Activated CD4-positive, alpha-beta memory T cell treated with anti-CD3 and anti-CD28 coated beads, Interleukin-2, amount 10 ng/mL, durations not matched to agents 7 days and 5 days (primary cell): ENCODE measurements at regions not wholly inside any gene's neighbourhood (a gene's known extent, or its start where the extent isn't known, plus 50 kb on each side); places are given as distances from the start of the nearest gene placed in this dataset.

Experiments
- CTCF ChIA-PET: fragments of 350-600 bp; sonication (Branson Sonifier 250); formaldehyde crosslinking; loops from one replicate; lab custom pipeline; 2021; ENCODE audit warnings: antibody characterized with exemption, inconsistent platforms; lab: Charles Lee
- POLR2A ChIA-PET: fragments of 350-600 bp; sonication (Branson Sonifier 250); formaldehyde crosslinking; loops from one replicate; lab custom pipeline; 2021; ENCODE audit warnings: antibody characterized with exemption; lab: Charles Lee
- DNase-seq: peaks from one replicate; pipeline ENCODE4 v3.0.0-alpha.2; 2020
- H3K27ac Mint-ChIP-seq: one replicate; pipeline ENCODE4 v1.8.0; 2021; ENCODE audit warnings: mild to moderate bottlenecking, mixed read lengths
- H3K27me3 Mint-ChIP-seq: one replicate; pipeline ENCODE4 v1.8.0; 2021; ENCODE audit warnings: mixed read lengths
- H3K36me3 Mint-ChIP-seq: one replicate; pipeline ENCODE4 v1.8.0; 2021; ENCODE audit warnings: low read depth, mixed read lengths
- H3K4me1 Mint-ChIP-seq: one replicate; pipeline ENCODE4 v1.8.0; 2021; ENCODE audit warnings: mixed read lengths
- H3K4me3 Mint-ChIP-seq: one replicate; pipeline ENCODE4 v1.8.0; 2021; ENCODE audit warnings: mild to moderate bottlenecking, mixed read lengths
- H3K9me3 Mint-ChIP-seq: one replicate; pipeline ENCODE4 v1.8.0; 2021; ENCODE audit warnings: mixed read lengths

DNA sequence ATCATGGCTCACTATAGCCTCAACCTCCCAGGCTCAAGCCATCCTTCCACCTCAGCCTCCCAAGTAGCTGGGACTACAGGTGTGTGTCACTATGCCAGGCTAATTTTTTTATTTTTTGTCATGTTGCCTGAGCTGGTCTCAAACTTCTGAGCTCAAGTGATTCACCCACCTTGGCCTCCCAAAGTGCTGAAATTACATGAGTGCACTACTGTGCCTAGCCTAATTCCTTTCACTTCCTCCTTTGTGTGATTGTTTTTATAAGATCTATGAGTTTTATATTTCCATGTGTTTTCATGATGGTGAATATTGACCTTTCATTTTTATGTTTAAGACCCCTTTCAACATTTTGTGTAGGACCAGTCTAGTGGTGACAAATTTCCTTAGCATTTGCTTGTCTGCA lies 55.2 kb upstream of the IL12B start:
- no peak overlapping the region for H3K27ac Mint-ChIP-seq
- H3K36me3 Mint-ChIP-seq = peaks cover 58% of the 10 kb centered on the region
- ChIA-PET CTCF (no interaction called here), POLR2A (no interaction called here)
- no peak overlapping the region for H3K4me3 Mint-ChIP-seq
- H3K9me3 Mint-ChIP-seq = peaks cover 67% of the 10 kb centered on the region
- no peak for DNase-seq
- H3K4me1 Mint-ChIP-seq = peaks cover 7% of the 10 kb centered on the region
- peaks cover 48% of the 10 kb centered on the region for H3K27me3 Mint-ChIP-seq

DNA sequence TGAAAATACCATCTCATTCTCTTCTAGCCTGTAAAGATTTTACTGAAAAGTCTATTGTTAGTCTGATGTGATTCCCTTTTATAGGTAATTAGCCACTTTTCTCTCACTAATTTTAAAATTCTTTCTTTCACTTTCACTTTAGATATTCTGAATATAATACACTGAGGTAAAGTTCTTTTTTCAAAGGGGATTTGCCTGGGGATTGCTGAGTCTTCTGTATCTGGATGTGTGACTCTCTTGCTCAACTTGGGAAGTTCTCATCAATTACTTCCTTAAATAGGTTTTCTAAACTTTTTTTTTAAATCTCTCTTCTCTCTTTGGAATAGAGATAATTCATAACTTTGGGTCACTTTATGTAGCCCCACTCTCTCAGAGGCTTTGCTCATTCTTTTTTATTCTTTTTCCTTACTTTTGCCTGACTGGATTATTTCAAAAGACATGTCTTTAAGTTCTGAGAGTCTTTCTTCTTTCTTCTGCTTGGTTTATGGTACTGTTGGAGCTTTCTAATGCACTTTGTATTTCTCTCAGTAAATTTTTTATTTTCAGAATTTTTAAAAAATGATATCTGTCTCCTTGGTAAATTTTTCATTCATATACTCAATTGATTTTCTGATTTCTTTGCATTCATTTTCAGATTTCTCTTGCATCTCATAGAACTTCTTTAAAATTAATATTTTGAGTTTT lies 55.9 kb upstream of the IL12B start:
- Mint-ChIP-seq H3K27ac (no peak overlapping the region), H3K36me3 (peaks cover 57% of the 10 kb centered on the region), H3K9me3 (peaks cover 68% of the 10 kb centered on the region), H3K27me3 (peaks cover 51% of the 10 kb centered on the region), H3K4me3 (no peak overlapping the region), H3K4me1 (peaks cover 7% of the 10 kb centered on the region)
- POLR2A ChIA-PET = no interaction called here
- DNase-seq = no peak
- CTCF ChIA-PET = no interaction called here

DNA sequence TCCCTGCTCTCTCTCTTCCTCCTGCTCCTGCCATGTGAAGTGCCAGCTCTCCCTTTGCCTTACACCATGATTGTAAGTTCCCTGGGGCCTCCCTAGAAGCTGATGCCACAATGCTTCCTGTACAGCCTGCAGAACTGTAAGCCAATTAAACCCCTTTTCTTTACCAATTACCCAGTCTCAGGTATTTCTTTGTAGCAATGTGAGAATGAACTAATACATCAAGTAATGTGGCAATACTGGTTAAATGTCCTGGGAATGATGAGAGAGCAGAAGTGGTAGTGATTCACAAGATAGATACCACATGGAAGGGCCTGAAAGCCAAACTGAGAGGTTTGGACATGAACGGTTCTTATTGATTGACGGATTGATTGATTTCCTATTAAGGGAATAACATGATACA lies 62.6 kb upstream of the IL12B start:
- H3K27me3 Mint-ChIP-seq = peaks cover 44% of the 10 kb centered on the region
- peaks cover 30% of the 10 kb centered on the region for H3K9me3 Mint-ChIP-seq
- POLR2A ChIA-PET = interaction anchor here (1.0 kb wide), 1 partner anchor 9 kb away, joined by 4 read pairs; no protein-coding TSS in a partner anchor
- H3K4me1 Mint-ChIP-seq = peaks cover 4% of the 10 kb centered on the region
- H3K4me3 Mint-ChIP-seq = no peak overlapping the region
- H3K27ac Mint-ChIP-seq = no peak overlapping the region
- CTCF ChIA-PET = interaction anchor here (1.4 kb wide), 1 partner anchor 61 kb away, joined by 4 read pairs; no protein-coding TSS in a partner anchor
- no peak for DNase-seq
- peaks cover 22% of the 10 kb centered on the region for H3K36me3 Mint-ChIP-seq

DNA sequence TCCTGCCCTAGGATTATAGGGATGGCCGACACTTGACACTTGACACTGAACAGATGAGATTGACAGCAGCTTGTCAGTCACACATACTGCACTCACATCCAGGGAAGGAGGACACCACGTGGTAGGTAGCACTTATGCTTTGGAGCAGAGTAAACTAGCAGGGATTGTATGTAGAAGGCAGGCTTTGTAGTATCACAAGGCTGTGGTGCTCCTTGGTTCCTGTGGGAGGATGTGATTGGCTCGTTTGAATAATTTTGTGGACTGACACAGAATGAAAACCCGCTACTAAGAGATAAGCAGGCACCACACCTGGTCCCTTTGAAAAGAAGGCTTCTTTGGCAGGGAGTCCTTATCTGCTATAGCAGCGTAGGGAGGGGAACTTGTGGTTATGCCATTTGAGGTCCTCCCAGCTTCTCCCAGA lies 63.6 kb upstream of the IL12B start:
- CTCF ChIA-PET = interaction anchor here (1.4 kb wide), 1 partner anchor 62 kb away, joined by 4 read pairs; no protein-coding TSS in a partner anchor
- no peak overlapping the region for H3K27ac Mint-ChIP-seq

DNA sequence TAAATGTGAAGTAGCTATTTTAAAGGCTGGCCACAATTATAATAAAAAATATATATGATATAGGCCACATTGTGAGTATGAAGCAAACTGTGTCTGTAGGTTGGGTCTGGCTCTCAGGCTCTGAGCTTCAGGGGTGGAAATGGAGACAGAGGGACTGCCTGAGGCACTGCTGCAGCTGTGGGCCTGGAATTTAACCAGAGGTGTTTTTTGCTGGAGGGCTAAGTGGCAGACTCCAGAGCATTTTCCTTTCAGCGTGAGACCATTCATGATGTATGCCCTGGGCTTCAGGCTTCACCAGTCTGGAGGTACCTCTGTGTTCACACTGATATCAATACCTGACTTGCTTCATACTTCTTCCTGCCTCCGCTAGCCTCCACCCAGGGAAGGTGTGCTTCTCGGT lies 64.9 kb upstream of the IL12B start:
- POLR2A ChIA-PET = no interaction called here
- Mint-ChIP-seq H3K4me3 (no peak overlapping the region), H3K4me1 (peaks cover 4% of the 10 kb centered on the region), H3K27me3 (peaks cover 31% of the 10 kb centered on the region), H3K9me3 (peaks cover 16% of the 10 kb centered on the region), H3K36me3 (peaks cover 10% of the 10 kb centered on the region), H3K27ac (no peak overlapping the region)
- CTCF ChIA-PET = interaction anchor here (0.9 kb wide), 1 partner anchor 17 kb away, joined by 3 read pairs; no protein-coding TSS in a partner anchor
- DNase-seq = no peak

More for the DNA sequence above, 63.6 kb upstream of the IL12B start:
- H3K36me3 Mint-ChIP-seq = peaks cover 18% of the 10 kb centered on the region
- H3K9me3 Mint-ChIP-seq = peaks cover 25% of the 10 kb centered on the region
- H3K27me3 Mint-ChIP-seq = peaks cover 37% of the 10 kb centered on the region
- no peak for DNase-seq
- H3K4me3 Mint-ChIP-seq = no peak overlapping the region
- POLR2A ChIA-PET = interaction anchor here (1.0 kb wide), 1 partner anchor 8 kb away, joined by 4 read pairs; no protein-coding TSS in a partner anchor
- H3K4me1 Mint-ChIP-seq = peaks cover 4% of the 10 kb centered on the region

DNA sequence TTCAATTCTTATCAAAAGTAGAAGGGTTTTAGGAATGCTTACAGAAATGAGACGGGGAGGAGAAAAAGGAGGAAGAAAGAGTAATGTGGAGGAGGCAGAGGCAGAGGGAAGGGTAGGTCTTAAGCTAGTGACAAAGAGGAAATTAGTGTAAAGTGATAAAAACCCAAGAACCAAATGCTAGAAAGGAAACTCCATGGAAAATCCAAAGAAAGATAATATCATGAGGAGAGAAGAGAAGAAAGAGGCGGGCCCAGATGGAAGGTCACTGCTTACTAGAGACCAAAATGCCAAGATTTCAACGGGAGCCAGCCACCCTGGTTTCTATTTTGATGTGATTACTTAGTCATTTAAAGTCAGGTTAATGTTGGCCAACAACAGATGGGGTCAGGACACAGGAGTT lies 68.6 kb upstream of the IL12B start:
- Mint-ChIP-seq H3K27ac (no peak overlapping the region), H3K27me3 (peaks cover 32% of the 10 kb centered on the region), H3K4me1 (peaks cover under 1% of the 10 kb centered on the region), H3K4me3 (no peak overlapping the region), H3K36me3 (peaks cover 10% of the 10 kb centered on the region), H3K9me3 (no peaks in the 10 kb centered on the region)
- POLR2A ChIA-PET = interaction anchor here (1.4 to 1.8 kb wide), 2 partner anchors 10 to 14 kb away, joined by 4 to 6 read pairs; no protein-coding TSS in a partner anchor
- CTCF ChIA-PET = interaction anchor here (0.5 to 2.6 kb wide), 3 partner anchors 11 to 117 kb away, joined by 4 to 11 read pairs (median 4); no protein-coding TSS in a partner anchor
- no peak for DNase-seq

DNA sequence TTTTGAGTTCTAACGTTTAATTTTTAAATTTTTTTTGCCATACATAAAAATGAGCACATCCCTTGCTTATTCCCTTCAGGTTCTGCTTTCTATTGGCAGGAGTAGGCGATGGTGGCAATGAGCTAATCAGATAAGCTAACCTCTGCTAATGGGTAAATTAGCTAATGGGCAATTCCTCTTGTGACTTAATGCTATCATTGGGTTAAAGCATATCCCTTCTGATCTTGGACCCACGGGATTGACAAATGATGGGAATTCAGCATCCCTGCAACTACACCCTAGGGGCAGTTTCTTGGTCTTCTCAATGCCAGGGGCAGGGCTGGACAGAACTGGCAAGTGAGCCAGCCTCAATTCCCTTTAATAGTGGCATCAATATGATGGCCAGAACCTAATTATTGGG lies 70.2 kb upstream of the IL12B start:
- POLR2A ChIA-PET = interaction anchor here (1.4 kb wide), 1 partner anchor 12 kb away, joined by 4 read pairs; no protein-coding TSS in a partner anchor
- H3K4me3 Mint-ChIP-seq = no peak overlapping the region
- CTCF ChIA-PET = interaction anchor here (1.6 to 2.6 kb wide), 2 partner anchors 10 to 69 kb away, joined by 4 to 11 read pairs; no protein-coding TSS in a partner anchor
- no peak overlapping the region for H3K27ac Mint-ChIP-seq
- no peaks in the 10 kb centered on the region for H3K9me3 Mint-ChIP-seq
- no peaks in the 10 kb centered on the region for H3K4me1 Mint-ChIP-seq
- no peak for DNase-seq
- H3K27me3 Mint-ChIP-seq = peaks cover 44% of the 10 kb centered on the region
- H3K36me3 Mint-ChIP-seq = peaks cover 12% of the 10 kb centered on the region

DNA sequence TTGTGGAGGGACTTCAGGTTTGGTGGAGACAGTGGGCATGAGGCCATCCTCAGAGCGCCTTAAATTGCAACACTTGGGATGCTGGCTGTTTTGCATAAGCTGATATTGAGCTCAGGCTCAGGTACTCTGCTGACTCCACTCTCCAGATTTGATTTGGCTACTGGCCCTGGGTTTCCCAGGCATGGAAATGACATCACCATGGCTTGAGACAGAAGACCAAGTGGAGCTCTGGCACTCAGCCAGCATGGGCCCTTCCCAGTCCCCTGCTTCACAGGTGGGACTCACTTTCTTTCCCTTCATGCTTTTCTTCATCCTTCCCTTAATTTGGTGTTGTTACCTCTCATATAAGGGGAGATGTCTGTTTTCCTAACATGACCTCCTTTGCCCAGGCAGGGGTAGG lies 72.0 kb upstream of the IL12B start:
- Mint-ChIP-seq H3K4me3 (no peak overlapping the region), H3K9me3 (peaks cover 2% of the 10 kb centered on the region), H3K27ac (no peak overlapping the region), H3K27me3 (peaks cover 54% of the 10 kb centered on the region), H3K36me3 (peaks cover 21% of the 10 kb centered on the region), H3K4me1 (no peaks in the 10 kb centered on the region)
- POLR2A ChIA-PET = interaction anchor here (0.9 to 1.2 kb wide), 2 partner anchors 10 to 15 kb away, joined by 3 read pairs; no protein-coding TSS in a partner anchor
- DNase-seq = no peak
- CTCF ChIA-PET = no interaction called here

DNA sequence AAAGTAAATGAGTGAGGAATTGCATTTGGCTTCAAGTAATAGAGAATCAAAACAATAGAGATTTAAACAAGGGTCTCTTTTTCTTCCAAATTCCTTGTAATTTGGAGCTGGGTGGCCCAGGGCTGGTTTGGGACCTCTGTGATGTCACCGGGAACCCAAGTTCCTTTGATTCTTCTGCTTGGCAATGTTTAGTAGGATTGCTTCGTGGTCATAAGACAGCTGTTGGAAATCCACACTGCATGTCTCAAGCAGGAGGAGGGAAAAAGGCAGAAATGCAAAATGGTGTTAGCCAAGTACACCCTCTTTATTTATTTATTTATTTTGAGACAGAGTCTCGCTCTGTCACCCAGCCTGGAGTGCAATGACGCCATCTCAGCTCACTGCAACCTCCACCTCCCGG lies 72.6 kb upstream of the IL12B start:
- no peak overlapping the region for H3K27ac Mint-ChIP-seq
- H3K27me3 Mint-ChIP-seq = peaks cover 60% of the 10 kb centered on the region
- ChIA-PET POLR2A (interaction anchor here (1.2 kb wide), 1 partner anchor 9 kb away, joined by 3 read pairs; no protein-coding TSS in a partner anchor), CTCF (no interaction called here)
- no peak overlapping the region for H3K4me3 Mint-ChIP-seq
- no peaks in the 10 kb centered on the region for H3K4me1 Mint-ChIP-seq
- peaks cover 2% of the 10 kb centered on the region for H3K9me3 Mint-ChIP-seq
- H3K36me3 Mint-ChIP-seq = peaks cover 24% of the 10 kb centered on the region
- DNase-seq = no peak

DNA sequence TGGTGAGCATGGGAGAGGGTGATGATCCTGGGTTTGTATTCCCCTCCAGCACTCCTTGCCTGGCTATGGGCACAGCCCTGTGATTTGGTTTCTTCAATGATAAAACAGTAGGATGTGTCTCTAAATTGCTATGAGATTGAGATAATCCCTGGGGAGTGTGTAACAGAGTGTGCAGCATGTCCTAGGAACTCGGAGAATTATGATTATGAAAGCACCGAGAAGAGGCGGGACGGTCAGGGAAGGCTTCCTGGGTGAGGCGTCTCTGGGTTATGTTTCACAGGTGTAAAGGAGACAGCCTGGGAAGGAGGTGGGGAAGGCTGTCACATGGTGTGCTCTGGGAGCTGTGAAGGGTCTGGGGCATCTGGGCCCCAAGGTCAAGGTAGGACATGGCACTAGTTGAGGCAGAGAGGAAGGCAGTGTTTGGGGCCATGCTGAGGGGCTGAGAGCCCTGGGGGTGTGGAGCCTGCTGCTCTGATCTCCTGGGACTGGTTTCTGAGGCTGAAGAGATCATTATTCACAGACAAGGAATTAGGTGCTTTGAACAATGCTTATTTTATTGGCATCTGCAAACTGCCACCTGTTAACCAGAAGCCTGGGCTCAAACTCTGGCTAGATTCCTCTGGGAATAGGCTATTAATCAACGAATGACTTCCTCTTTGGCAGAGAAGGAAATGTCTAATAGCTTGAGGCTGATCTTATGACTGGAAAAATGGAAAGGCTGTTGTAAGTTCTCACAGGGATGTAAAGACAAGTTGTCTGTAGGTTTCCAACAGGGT lies 73.8 kb upstream of the IL12B start:
- peaks cover 31% of the 10 kb centered on the region for H3K36me3 Mint-ChIP-seq
- ChIA-PET POLR2A (no interaction called here), CTCF (no interaction called here)
- no peak overlapping the region for H3K4me3 Mint-ChIP-seq
- DNase-seq = no peak
- H3K4me1 Mint-ChIP-seq = peaks cover 7% of the 10 kb centered on the region
- H3K27me3 Mint-ChIP-seq = peaks cover 69% of the 10 kb centered on the region
- H3K9me3 Mint-ChIP-seq = peaks cover 3% of the 10 kb centered on the region
- no peak overlapping the region for H3K27ac Mint-ChIP-seq

DNA sequence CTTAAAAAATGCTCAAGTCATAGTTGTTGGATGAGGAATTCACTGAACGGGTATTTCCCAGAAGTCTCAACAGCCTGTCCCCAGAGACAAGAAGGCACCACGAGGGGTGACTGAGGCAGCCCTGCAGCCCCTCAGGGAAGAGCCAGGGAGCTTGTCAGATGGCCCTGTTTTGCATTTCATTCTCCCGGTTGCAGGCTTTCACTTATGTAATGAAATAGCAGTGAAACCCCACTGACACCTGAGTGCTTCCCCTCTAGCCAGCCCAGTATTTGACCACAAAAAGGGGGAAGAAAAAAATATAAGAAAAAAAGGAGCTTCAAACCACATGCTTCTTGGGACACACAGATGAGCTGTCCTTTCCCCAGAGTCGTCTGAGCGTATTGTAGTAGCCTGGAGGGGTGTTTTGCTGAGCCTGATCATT lies 75.3 kb upstream of the IL12B start:
- peaks cover 8% of the 10 kb centered on the region for H3K9me3 Mint-ChIP-seq
- no peak overlapping the region for H3K27ac Mint-ChIP-seq
- POLR2A ChIA-PET = no interaction called here
- H3K27me3 Mint-ChIP-seq = peaks cover 73% of the 10 kb centered on the region
- CTCF ChIA-PET = no interaction called here
- no peak for DNase-seq
- H3K36me3 Mint-ChIP-seq = peaks cover 42% of the 10 kb centered on the region
- H3K4me3 Mint-ChIP-seq = no peak overlapping the region
- H3K4me1 Mint-ChIP-seq = peaks cover 22% of the 10 kb centered on the region

DNA sequence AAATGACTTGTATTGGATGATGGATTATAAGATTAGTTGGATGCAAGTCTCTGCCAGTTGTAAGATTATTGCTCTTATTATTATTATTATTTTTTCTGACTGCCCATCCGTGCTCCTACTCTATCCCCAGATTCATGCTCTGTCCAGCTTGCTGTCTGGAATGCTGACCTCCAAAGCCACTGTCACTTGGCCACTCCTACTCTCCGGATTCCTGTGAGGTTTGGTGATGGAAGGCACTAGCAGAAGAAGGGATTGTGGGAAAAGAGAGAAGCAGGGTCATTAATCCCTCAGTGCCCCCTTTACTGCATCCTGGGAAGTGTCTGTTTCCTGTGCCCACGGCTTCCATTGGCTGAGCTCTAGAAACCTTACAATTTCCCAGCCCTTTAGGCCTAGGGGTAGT lies 76.3 kb upstream of the IL12B start:
- Mint-ChIP-seq H3K36me3 (peaks cover 50% of the 10 kb centered on the region), H3K4me3 (no peak overlapping the region), H3K4me1 (peaks cover 31% of the 10 kb centered on the region), H3K27me3 (peaks cover 75% of the 10 kb centered on the region), H3K9me3 (peaks cover 11% of the 10 kb centered on the region), H3K27ac (no peak overlapping the region)
- no peak for DNase-seq
- CTCF ChIA-PET = no interaction called here
- POLR2A ChIA-PET = no interaction called here

DNA sequence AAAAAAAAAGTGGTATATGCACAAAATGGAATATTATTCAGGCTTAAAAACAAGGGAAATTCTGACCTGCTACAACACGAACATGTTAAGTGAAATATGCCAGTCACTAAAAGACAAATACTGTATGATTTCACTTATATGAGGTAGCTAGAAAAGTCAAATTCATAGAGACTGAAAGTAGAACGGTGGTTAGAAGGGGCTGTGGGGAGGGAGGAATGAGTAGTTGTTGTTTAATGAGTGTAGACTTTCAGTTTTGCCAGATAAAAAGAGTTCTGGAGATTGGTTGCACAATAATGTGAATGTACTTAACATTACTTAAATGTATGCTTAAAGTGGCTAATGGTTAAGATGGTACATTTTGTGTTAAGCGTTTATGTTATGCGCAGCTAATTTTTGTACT lies 79.5 kb upstream of the IL12B start:
- Mint-ChIP-seq H3K4me1 (peaks cover 60% of the 10 kb centered on the region), H3K9me3 (peaks cover 14% of the 10 kb centered on the region), H3K36me3 (peaks cover 55% of the 10 kb centered on the region), H3K27ac (peak overlapping the region; percentile 57), H3K27me3 (peaks cover 61% of the 10 kb centered on the region), H3K4me3 (peak overlapping the region; percentile 5)
- peak; percentile 37 for DNase-seq
- POLR2A ChIA-PET = interaction anchor here (1.0 to 5.4 kb wide), 8 partner anchors 18 to 201 kb away, joined by 3 to 115 read pairs (median 4); no protein-coding TSS in a partner anchor
- CTCF ChIA-PET = interaction anchor here (0.6 to 4.4 kb wide), 9 partner anchors 10 to 279 kb away, joined by 3 to 23 read pairs (median 3); no protein-coding TSS in a partner anchor
